SH-SY5Y (cell line): ENCODE measurements at regions not wholly inside any gene's neighbourhood (a gene's known extent, or its start where the extent isn't known, plus 50 kb on each side); places are given as distances from the start of the nearest gene placed in this dataset.

Experiments used
- GATA2 ChIP-seq: IDR thresholded peaks from 2 replicates; pipeline ENCODE4 v1.6.1; 2011; ENCODE audit warnings: mild to moderate bottlenecking, low read depth, low read length
- GATA3 ChIP-seq: IDR thresholded peaks from 2 replicates; pipeline ENCODE4 v1.6.1; 2011; ENCODE audit warnings: low read depth, mild to moderate bottlenecking, low read length, moderate library complexity

DNA sequence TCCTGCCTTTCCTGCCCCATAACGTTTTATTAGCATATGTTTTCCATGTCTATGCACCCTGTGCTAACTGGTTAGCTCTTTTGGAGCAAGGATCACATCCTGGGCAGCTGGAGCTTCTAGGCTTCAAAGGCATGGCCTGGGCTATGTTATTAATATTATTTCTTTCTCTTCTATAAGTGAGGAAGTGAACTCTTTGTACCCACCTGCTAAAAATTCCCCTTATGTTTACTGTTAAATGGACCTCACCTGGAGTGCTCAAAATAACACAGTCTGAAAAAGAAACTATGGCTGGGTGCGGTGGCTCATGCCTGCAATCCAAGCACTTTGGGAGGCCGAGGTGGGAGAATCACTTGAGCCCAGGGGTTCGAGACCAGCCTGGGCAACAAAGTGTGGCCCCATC is 97.8 kb downstream of the TNFAIP3 start:
- TF ChIP-seq GATA3, result no peak
- no peak for TF ChIP-seq GATA2
